PC-9 (cell line): ENCODE measurements at regions not wholly inside any gene's neighbourhood (a gene's known extent, or its start where the extent isn't known, plus 50 kb on each side); places are given as distances from the start of the nearest gene placed in this dataset.

ENCODE experiments used
- EZH2 ChIP-seq: fragments of 200-600 bp; sonication (generic); IDR thresholded peaks from 2 replicates; pipeline ENCODE4 v1.8.0; 2017; ENCODE audit warnings: antibody characterized with exemption, low read depth
- TF ChIP-seq, protein P1 (sequence below): fragments of 200-600 bp; sonication (generic); conservative IDR thresholded peaks from 2 replicates; pipeline ENCODE4 v1.6.1; 2017; ENCODE audit warnings: mixed run types, antibody characterized with exemption, mild to moderate bottlenecking, moderate library complexity

DNA sequence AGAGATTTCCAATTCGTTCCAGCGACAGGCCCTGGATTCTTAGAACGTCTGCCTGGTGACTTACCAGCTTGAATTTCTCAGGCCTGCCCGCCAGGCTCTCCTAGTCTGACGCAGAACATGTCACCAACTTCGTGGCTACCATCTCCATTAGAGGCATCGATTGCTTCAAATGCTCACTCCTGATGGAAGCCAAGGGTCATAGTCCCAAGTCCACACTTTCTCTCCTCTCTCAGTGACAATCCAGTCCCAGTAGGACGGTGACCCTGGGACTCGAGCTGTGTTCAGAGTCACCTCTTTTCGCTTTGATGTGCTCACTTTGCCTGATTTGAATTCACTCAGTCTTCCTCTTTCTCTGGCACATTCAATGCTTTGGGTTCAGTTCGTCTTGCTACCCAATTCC, 94.8 kb downstream of the GADD45G start:
- TF ChIP-seq, protein P1, sequence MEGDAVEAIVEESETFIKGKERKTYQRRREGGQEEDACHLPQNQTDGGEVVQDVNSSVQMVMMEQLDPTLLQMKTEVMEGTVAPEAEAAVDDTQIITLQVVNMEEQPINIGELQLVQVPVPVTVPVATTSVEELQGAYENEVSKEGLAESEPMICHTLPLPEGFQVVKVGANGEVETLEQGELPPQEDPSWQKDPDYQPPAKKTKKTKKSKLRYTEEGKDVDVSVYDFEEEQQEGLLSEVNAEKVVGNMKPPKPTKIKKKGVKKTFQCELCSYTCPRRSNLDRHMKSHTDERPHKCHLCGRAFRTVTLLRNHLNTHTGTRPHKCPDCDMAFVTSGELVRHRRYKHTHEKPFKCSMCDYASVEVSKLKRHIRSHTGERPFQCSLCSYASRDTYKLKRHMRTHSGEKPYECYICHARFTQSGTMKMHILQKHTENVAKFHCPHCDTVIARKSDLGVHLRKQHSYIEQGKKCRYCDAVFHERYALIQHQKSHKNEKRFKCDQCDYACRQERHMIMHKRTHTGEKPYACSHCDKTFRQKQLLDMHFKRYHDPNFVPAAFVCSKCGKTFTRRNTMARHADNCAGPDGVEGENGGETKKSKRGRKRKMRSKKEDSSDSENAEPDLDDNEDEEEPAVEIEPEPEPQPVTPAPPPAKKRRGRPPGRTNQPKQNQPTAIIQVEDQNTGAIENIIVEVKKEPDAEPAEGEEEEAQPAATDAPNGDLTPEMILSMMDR: no peak
- no peak for TF ChIP-seq EZH2
